Left lung (tissue), 4 donors: ENCODE measurements at regions not wholly inside any gene's neighbourhood (a gene's known extent, or its start where the extent isn't known, plus 50 kb on each side); places are given as distances from the start of the nearest gene placed in this dataset.

Source experiments
- ATAC-seq: fragments of 200-7000 bp; cut with Tn5 transposase; one replicate; pipeline ENCODE4 v1.9.1; 2020; ENCODE audit warnings: moderate library complexity
- DNase-seq, 4 donors: peaks; one replicate each; pipeline ENCODE4 v3.0.0-alpha.2; 2013 to 2020
- H3K27ac ChIP-seq, 2 donors: fragments of 200-600 bp; sonication (generic) in 1 of 2; one replicate each; pipeline versions ENCODE4 v1.5.0 to v1.8.0; 2020 to 2021
- H3K27me3 ChIP-seq, 2 donors: fragments of 200-600 bp; sonication (generic) in 1 of 2; one replicate each; pipeline versions ENCODE4 v1.5.0 to v1.8.0; 2020 to 2021
- H3K36me3 ChIP-seq, 2 donors: fragments of 200-600 bp; sonication (generic) in 1 of 2; one replicate each; pipeline versions ENCODE4 v1.5.0 to v1.8.0; 2020 to 2021
- H3K4me1 ChIP-seq, 2 donors: fragments of 200-600 bp; one replicate each; pipeline ENCODE4 v1.8.0; 2021
- H3K4me3 ChIP-seq, 2 donors: fragments of 200-600 bp; sonication (generic) in 1 of 2; one replicate each; pipeline versions ENCODE4 v1.5.0 to v1.8.0; 2020 to 2021; ENCODE audit warnings: mild to moderate bottlenecking in 1 of 2
- H3K9me3 ChIP-seq, 2 donors: fragments of 200-600 bp; sonication (generic) in 1 of 2; one replicate each; pipeline versions ENCODE4 v1.5.0 to v1.8.0; 2020 to 2021
- intact Hi-C, 2 donors: fragments of 100-400 bp; cut with DNase I; formaldehyde crosslinking; loops; one replicate each; pipeline versions ENCODE4 v1.11.2 to v1.14.2; 2022
- TF ChIP-seq, protein P1 (sequence below), 2 donors: fragments of 200-600 bp; sonication (generic) in 1 of 2; IDR thresholded peaks; one replicate each; pipeline versions ENCODE4 v1.5.0 to v1.8.0; 2021; ENCODE audit warnings: antibody characterized with exemption in 2 of 2
- donor health status: DM: no; HTN: yes; CAD: no.
- donor health status: DM: no; HTN: no; CAD: no.

DNA sequence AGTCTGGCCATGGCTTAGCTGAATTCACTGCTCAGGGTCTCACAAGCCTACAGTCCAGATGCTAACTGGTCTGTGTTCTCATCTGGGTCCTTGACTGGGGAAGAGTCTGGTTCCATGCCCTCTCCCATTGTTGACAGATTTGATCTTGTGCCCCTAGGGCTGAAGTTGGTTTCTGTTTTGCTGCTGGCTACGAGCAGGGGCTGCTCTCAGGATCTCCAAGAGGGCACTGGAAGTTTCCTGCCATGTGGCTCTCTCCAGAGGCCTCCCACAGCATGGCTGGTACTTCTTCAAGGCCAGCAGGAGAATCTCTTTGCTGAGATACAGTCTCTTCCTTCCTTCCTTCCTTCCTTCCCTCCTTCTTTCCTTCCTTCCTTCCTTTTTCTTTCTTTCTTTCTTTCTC is 78.1 kb downstream of the SPP2 start:
- intact Hi-C loops = no loop called here

More for the DNA sequence above, 78.1 kb downstream of the SPP2 start:
- DNase-seq (no peak), ATAC-seq (no peak)
- H3K4me3 ChIP-seq = no peak overlapping the region
- no peaks in the 10 kb centered on the region for H3K9me3 ChIP-seq
- TF ChIP-seq, protein P1, sequence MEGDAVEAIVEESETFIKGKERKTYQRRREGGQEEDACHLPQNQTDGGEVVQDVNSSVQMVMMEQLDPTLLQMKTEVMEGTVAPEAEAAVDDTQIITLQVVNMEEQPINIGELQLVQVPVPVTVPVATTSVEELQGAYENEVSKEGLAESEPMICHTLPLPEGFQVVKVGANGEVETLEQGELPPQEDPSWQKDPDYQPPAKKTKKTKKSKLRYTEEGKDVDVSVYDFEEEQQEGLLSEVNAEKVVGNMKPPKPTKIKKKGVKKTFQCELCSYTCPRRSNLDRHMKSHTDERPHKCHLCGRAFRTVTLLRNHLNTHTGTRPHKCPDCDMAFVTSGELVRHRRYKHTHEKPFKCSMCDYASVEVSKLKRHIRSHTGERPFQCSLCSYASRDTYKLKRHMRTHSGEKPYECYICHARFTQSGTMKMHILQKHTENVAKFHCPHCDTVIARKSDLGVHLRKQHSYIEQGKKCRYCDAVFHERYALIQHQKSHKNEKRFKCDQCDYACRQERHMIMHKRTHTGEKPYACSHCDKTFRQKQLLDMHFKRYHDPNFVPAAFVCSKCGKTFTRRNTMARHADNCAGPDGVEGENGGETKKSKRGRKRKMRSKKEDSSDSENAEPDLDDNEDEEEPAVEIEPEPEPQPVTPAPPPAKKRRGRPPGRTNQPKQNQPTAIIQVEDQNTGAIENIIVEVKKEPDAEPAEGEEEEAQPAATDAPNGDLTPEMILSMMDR (IDR thresholded peaks at IDR 0.05) = no peak
- no peaks in the 10 kb centered on the region for H3K4me1 ChIP-seq
- H3K27ac ChIP-seq = no peak overlapping the region
- no peaks in the 10 kb centered on the region for H3K27me3 ChIP-seq
- no peaks in the 10 kb centered on the region for H3K36me3 ChIP-seq
